ENCODE measurements at regions not wholly inside any gene's neighbourhood (a gene's known extent, or its start where the extent isn't known, plus 50 kb on each side); places are given as distances from the start of the nearest gene placed in this dataset.

- Mint-ChIP-seq H3K27ac (no peak overlapping the region), H3K9me3 (no peaks in the 10 kb centered on the region), H3K4me1 (no peaks in the 10 kb centered on the region), H3K4me3 (no peak overlapping the region), H3K36me3 (no peaks in the 10 kb centered on the region)
- DNase-seq (ENCODE audit: low spot score in 2 of 2) (no peak), ATAC-seq (no peak)
Measured at GRCh38 chr16:86911437-86911958, 333.1 kb downstream of the FOXL1 start.

DNA sequence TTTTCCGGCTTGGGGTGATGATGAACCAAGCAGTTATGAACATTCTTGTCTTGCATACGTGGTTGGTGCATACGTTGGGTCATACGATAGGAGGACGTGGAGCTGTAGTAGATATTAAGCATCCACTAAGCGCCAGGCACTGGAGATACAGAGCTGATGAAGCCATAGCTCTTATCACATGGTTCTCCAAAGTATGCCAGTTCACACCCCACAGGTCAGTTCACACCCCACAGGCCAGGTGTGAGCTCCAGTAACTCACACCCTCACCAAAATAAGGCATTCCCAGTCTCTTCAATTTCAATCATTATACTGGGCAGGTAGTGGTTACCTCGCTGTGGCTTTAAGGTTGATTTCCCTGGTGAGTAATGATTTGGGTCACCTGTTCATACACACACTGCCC, 335.5 kb downstream of the FOXL1 start:
- Mint-ChIP-seq H3K9me3 (no peaks in the 10 kb centered on the region), H3K36me3 (no peaks in the 10 kb centered on the region), H3K4me3 (no peak overlapping the region), H3K27ac (no peak overlapping the region), H3K4me1 (no peaks in the 10 kb centered on the region)
- no peak for ATAC-seq
- DNase-seq (ENCODE audit: low spot score in 2 of 2), result no peak

DNA sequence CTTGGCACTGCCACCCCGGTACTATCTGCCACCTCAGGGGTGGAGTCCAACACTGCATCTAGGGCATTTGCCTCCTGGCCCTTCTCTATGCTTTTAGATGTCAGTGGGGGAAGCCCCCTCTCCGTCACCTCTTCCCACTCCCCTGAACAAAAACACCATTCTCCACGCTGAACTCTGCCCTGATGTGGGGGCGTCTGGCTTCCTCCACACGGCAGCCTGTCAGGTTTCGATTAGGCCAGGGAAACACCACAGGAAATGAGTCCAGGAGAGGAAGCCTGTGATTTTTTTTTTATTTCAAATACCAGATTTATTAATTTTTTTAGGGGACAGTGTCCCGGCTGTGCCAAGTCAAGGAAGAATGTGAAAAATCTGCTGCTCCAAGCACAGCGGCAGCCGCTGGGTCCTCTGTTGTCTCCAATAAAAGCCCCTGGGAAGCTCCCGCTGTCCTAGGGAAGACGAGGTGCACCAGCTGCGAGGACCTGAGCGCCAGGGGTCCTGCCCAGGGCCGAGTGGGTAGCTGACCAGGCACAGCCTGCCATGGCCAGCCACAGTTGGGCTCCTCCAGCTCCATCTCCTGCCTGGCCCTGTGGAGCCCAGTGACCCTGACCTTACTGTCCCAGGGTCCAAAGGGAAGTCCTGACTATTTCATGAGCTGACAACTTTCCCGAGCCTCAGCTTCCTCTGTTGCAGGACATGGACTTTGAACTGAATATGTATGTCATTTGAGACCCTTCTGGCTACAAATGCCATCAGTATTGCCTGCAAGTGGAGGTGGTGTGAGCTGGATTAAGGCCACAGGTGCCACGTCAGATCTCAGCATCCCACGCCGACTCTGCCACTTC, 336.7 kb downstream of the FOXL1 start:
- H3K4me3 Mint-ChIP-seq, result no peak overlapping the region
- no peak for ATAC-seq

DNA sequence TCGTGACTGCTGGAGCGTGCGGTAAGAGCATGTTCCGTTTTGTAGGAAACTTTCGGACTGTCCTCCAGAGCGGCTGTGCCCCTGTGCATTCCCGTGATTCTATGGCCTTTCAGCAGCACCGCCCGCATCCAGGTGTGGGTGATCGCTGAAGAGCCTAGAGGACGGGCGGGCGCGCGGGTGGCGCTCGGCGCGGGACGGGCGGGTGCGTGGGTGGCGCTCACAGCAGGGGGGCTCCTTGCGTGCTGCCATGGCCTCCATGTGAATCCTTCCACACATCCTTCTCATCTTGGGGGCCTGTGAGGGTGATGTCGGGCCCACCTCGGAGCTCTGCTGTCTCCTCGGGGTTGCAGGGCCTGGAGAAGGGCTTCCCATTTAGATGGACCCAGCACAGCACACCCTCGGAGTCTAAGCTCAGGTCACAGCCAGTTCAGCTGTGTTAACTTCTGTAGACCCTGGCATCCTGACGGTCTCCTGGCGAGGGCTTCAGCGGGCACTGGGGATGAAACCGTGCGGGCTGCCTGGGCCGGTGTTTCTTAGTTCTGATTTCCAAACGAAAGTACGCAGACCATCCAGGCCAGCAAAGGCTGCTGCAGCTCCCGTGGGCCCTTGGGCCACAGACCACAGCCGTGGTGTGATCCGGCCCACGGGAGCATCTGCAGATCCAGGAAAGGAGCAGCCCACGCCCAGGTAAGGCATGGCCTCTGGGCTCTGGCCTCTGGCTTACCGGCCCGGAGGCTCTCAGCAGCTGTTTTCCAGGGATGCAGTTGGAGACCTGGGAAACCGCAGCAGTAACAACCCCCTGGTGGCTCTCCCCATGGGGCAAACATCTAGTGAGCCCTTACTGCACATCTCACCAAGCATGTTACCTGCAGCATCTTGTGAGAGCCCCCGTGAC, 339.4 kb downstream of the FOXL1 start:
- ATAC-seq (no peak), DNase-seq (ENCODE audit: low spot score in 2 of 2) (no peak)
- H3K27ac Mint-ChIP-seq, result no peak overlapping the region
- no peak overlapping the region for H3K4me3 Mint-ChIP-seq
- H3K36me3 Mint-ChIP-seq, result no peaks in the 10 kb centered on the region
- no peaks in the 10 kb centered on the region for H3K9me3 Mint-ChIP-seq
- no peaks in the 10 kb centered on the region for H3K4me1 Mint-ChIP-seq

More for the DNA sequence above, 336.7 kb downstream of the FOXL1 start:
- Mint-ChIP-seq H3K36me3 (no peaks in the 10 kb centered on the region), H3K4me1 (no peaks in the 10 kb centered on the region), H3K27ac (no peak overlapping the region), H3K9me3 (no peaks in the 10 kb centered on the region)
- no peak for DNase-seq (ENCODE audit: low spot score in 2 of 2)

GRCh38 chr16:86918637-86919036, 340.3 kb downstream of the FOXL1 start:
- Mint-ChIP-seq H3K4me3 (no peak overlapping the region), H3K27ac (no peak overlapping the region), H3K4me1 (no peaks in the 10 kb centered on the region), H3K36me3 (no peaks in the 10 kb centered on the region), H3K9me3 (no peaks in the 10 kb centered on the region)
- no peak for DNase-seq (ENCODE audit: low spot score in 2 of 2)
- ATAC-seq, result no peak

GRCh38 chr16:86919078-86919477, 340.7 kb downstream of the FOXL1 start:
- Mint-ChIP-seq H3K9me3 (no peaks in the 10 kb centered on the region), H3K36me3 (no peaks in the 10 kb centered on the region), H3K27ac (no peak overlapping the region), H3K4me1 (no peaks in the 10 kb centered on the region), H3K4me3 (no peak overlapping the region)
- DNase-seq (ENCODE audit: low spot score in 2 of 2), result no peak
- ATAC-seq, result no peak

- DNase-seq (ENCODE audit: low spot score in 2 of 2), result no peak
- ATAC-seq, result no peak
- H3K27ac Mint-ChIP-seq, result no peak overlapping the region
- H3K4me1 Mint-ChIP-seq, result no peaks in the 10 kb centered on the region
- H3K36me3 Mint-ChIP-seq, result no peaks in the 10 kb centered on the region
- no peaks in the 10 kb centered on the region for H3K9me3 Mint-ChIP-seq
- no peak overlapping the region for H3K4me3 Mint-ChIP-seq
Measured at GRCh38 chr16:86919578-86920305, 341.4 kb downstream of the FOXL1 start.

GRCh38 chr16:86921289-86921688, 342.9 kb downstream of the FOXL1 start:
- no peak for ATAC-seq
- H3K27ac Mint-ChIP-seq, result no peak overlapping the region
- no peaks in the 10 kb centered on the region for H3K9me3 Mint-ChIP-seq
- DNase-seq (ENCODE audit: low spot score in 2 of 2), result no peak
- no peak overlapping the region for H3K4me3 Mint-ChIP-seq
- H3K4me1 Mint-ChIP-seq, result no peaks in the 10 kb centered on the region
- H3K36me3 Mint-ChIP-seq, result no peaks in the 10 kb centered on the region

DNA sequence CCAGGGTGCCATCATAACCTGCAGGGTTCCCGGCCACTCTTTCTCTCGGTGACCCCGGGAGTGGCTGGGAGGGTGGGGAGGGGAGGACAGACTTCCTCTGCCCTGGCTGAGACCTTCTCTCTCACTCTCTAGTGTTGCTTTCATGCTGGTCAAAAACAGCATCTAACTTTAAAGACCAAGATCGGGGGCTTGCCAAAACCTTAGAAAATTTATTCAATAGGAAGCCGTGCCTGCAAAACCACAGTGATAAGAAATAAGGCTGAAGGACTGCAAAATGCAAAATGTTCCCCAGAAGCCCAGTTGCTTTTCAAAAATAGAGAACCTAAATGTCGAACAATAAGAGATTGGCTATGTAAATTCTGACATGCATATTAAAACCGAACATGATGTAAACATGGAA, 344.0 kb downstream of the FOXL1 start:
- Mint-ChIP-seq H3K4me1 (no peaks in the 10 kb centered on the region), H3K4me3 (no peak overlapping the region), H3K27ac (no peak overlapping the region), H3K9me3 (no peaks in the 10 kb centered on the region), H3K36me3 (no peaks in the 10 kb centered on the region)
- no peak for DNase-seq (ENCODE audit: low spot score in 2 of 2)
- ATAC-seq, result no peak

DNA sequence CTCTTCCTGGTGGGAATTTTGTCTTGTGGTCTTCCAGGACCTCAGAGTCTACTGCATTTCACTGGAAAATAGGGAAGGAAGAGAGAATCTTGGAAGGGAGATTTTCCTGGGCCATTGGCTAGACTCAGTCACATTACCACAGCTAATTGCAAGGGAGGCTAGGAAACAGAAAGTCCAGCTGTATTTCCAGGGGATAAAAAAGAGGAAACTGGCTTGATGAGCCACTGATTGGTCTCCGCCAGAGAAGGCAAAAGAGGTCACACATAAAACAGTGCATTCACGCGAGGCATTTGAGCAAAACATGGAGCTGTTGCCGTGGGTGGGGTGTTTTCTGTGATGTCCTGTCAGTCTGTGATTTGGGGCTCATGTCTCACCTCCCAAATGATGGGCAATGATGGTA, 345.3 kb downstream of the FOXL1 start:
- DNase-seq (ENCODE audit: low spot score in 2 of 2) (no peak), ATAC-seq (no peak)
- Mint-ChIP-seq H3K36me3 (no peaks in the 10 kb centered on the region), H3K4me1 (no peaks in the 10 kb centered on the region), H3K9me3 (no peaks in the 10 kb centered on the region), H3K4me3 (no peak overlapping the region), H3K27ac (no peak overlapping the region)

DNA sequence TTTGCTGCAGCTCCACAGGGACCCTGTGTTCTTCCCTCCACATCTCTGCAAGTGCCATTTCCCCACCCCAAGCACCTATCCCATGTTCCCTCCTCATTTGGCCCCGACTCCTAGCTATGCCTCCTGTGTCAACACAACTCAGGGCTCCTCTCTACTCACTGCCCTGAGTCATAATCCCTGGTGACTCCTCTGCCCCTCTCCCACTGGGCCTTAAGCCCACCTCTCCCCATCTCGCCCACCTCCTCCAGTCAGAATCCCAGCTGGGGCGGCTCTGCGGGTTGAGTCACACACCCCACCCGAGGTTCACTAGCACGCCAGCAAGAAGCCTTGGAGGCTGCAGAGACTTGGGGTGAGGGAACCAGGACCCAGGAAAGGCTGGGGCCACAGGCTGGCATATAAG, 346.2 kb downstream of the FOXL1 start:
- Mint-ChIP-seq H3K9me3 (no peaks in the 10 kb centered on the region), H3K36me3 (no peaks in the 10 kb centered on the region), H3K4me1 (no peaks in the 10 kb centered on the region), H3K27ac (no peak overlapping the region), H3K4me3 (no peak overlapping the region)
- ATAC-seq (no peak), DNase-seq (ENCODE audit: low spot score in 2 of 2) (no peak)

- Mint-ChIP-seq H3K36me3 (no peaks in the 10 kb centered on the region), H3K9me3 (no peaks in the 10 kb centered on the region), H3K27ac (no peak overlapping the region), H3K4me3 (no peak overlapping the region), H3K4me1 (no peaks in the 10 kb centered on the region)
- DNase-seq (ENCODE audit: low spot score in 2 of 2), result no peak
- ATAC-seq, result no peak
Measured at GRCh38 chr16:86925067-86925791, 346.9 kb downstream of the FOXL1 start.

- Mint-ChIP-seq H3K4me3 (no peak overlapping the region), H3K36me3 (no peaks in the 10 kb centered on the region), H3K9me3 (no peaks in the 10 kb centered on the region), H3K4me1 (no peaks in the 10 kb centered on the region), H3K27ac (no peak overlapping the region)
- no peak for ATAC-seq
- no peak for DNase-seq (ENCODE audit: low spot score in 2 of 2)
Measured at GRCh38 chr16:86926181-86927094, 348.1 kb downstream of the FOXL1 start.

DNA sequence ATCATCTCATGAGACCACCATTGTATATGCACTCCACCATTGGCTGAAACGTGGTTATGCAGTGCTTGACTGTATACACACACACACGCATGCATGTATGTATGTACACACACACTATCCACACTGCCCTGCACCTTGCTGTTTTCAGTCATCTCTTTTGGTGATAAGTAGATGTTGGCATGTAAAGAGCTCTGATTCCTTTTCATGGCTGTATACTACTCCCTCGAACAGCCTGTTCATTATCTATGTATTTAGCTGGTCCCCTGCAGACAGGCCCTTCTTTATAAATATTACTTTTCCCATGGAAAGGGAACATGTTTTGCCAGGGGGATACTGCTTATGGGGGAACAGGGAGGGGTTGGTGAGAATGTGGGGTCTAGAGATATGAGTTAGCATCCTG, 349.4 kb downstream of the FOXL1 start:
- Mint-ChIP-seq H3K4me1 (no peaks in the 10 kb centered on the region), H3K9me3 (no peaks in the 10 kb centered on the region), H3K27ac (no peak overlapping the region), H3K36me3 (no peaks in the 10 kb centered on the region), H3K4me3 (no peak overlapping the region)
- DNase-seq (ENCODE audit: low spot score in 2 of 2) (no peak), ATAC-seq (no peak)

All from stimulated activated effector memory CD8-positive, alpha-beta T cell treated with anti-CD3 and anti-CD28 coated beads, Interleukin-12 subunit alpha, Interleukin-12 subunit beta, amount 100 ng/mL, for 72 hours (primary cell).